ENCODE measurements at regions not wholly inside any gene's neighbourhood (a gene's known extent, or its start where the extent isn't known, plus 50 kb on each side); places are given as distances from the start of the nearest gene placed in this dataset.
"Not testable (repeated sequence)": the region's sequence is repeated elsewhere in the genome, so short reads cannot be mapped to it uniquely, and the experiment has no call there.

DNA sequence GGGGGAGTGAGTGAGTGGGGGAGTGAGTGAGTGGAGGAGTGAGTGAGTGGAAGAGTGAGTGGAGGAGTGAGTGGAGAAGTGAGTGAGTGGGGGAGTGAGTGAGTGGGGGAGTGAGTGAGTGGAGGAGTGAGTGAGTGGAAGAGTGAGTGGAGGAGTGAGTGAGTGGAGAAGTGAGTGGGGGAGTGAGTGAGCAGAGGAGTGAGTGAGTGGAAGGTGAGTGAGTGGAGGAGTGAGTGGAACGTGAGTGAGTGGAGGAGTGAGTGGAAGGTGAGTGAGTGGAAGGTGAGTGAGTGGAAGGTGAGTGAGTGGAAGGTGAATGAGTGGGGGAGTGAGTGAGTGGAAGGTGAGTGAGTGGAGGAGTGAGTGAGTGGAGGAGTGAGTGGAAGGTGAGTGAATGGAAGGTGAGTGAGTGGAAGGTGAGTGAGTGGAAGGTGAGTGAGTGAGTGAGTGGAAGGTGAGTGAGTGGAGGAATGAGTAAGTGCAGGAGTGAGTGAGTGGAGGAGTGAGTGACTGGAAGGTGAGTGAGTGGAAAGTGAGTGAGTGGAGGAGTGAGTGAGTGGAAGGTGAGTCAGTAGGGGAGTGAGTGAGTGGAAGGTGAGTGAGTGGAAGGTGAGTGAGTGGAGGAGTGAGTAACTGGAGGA is 62.4 kb upstream of the GZMB start:
- H3K27ac Mint-ChIP-seq; H3K27me3 ChIP-seq (replicated peaks in 1 of 2; ENCODE audit: control insufficient read depth in 2 of 2, extremely low read depth in 1 of 2, insufficient read depth in 2 of 2, low read length in 1 of 2); H3K9me3 ChIP-seq; DNase-seq; H3K36me3 ChIP-seq (ENCODE audit: control insufficient read depth in 2 of 2, extremely low read depth in 1 of 2, insufficient read depth in 1 of 2, low read length in 1 of 2); H3K27ac ChIP-seq (ENCODE audit: low read length); CTCF ChIA-PET; POLR2A ChIA-PET; H3K4me3 Mint-ChIP-seq; H3K4me3 ChIP-seq (ENCODE audit: control insufficient read depth in 1 of 2, extremely low read depth in 1 of 2, low read length in 1 of 2); H3K9me3 Mint-ChIP-seq; H3K27me3 Mint-ChIP-seq; ATAC-seq (replicated peaks in 1 of 4); H3K36me3 Mint-ChIP-seq: not testable (repeated sequence)
- peaks cover 7 to 24% (median 24%) of the 10 kb centered on the region in 3 donors for H3K4me1 Mint-ChIP-seq
- H3K4me1 ChIP-seq (ENCODE audit: control insufficient read depth in 1 of 2, extremely low read depth in 1 of 2, insufficient read depth in 2 of 2, low read length in 2 of 2) = peaks cover 15 to 57% of the 10 kb centered on the region in 2 experiments
- 75% methylated on average over 1 of the region's 1 CpG for WGBS (ENCODE audit: insufficient coverage)

GRCh38 chr14:24695265-24696241 is 61.6 kb upstream of the GZMB start:
- Histone ChIP-seq H3K36me3 (ENCODE audit: control insufficient read depth in 2 of 2, extremely low read depth in 1 of 2, insufficient read depth in 1 of 2, low read length in 1 of 2) (no peaks in the 10 kb centered on the region), H3K9me3 (no peaks in the 10 kb centered on the region), H3K4me1 (ENCODE audit: control insufficient read depth in 1 of 2, extremely low read depth in 1 of 2, insufficient read depth in 2 of 2, low read length in 2 of 2) (peaks cover 15 to 60% of the 10 kb centered on the region in 2 experiments), H3K4me3 (ENCODE audit: control insufficient read depth in 1 of 2, extremely low read depth in 1 of 2, low read length in 1 of 2) (no peak overlapping the region), H3K27me3 (replicated peaks in 1 of 2; ENCODE audit: control insufficient read depth in 2 of 2, extremely low read depth in 1 of 2, insufficient read depth in 2 of 2, low read length in 1 of 2) (no peaks in the 10 kb centered on the region), H3K27ac (ENCODE audit: low read length) (peak overlapping the region; percentile 58)
- Mint-ChIP-seq H3K4me1 (peaks cover 7 to 27% (median 24%) of the 10 kb centered on the region in 3 donors), H3K4me3 (no peak overlapping the region), H3K27me3 (no peaks in the 10 kb centered on the region), H3K9me3 (no peaks in the 10 kb centered on the region), H3K27ac (no peak overlapping the region), H3K36me3 (no peaks in the 10 kb centered on the region)
- DNase-seq (peak in 2 of 35 experiments; percentile 17 to 51), ATAC-seq (replicated peaks in 1 of 4) (peak in 1 of 4 experiments; percentile 38)
- ChIA-PET POLR2A (no interaction called here), CTCF (interaction anchor here in 1 of 2 donors (1.1 kb wide), 1 partner anchor 14 kb away, joined by 3 read pairs; no protein-coding TSS in a partner anchor)
- 51% methylated on average over 5 of the region's 8 CpGs for WGBS (ENCODE audit: insufficient coverage)

- ChIA-PET POLR2A (no interaction called here), CTCF (no interaction called here)
- Mint-ChIP-seq H3K4me3 (no peak overlapping the region), H3K4me1 (peaks cover 7 to 29% (median 24%) of the 10 kb centered on the region in 3 donors), H3K9me3 (no peaks in the 10 kb centered on the region), H3K27ac (no peak overlapping the region), H3K36me3 (no peaks in the 10 kb centered on the region), H3K27me3 (peaks cover 0 to 4% of the 10 kb centered on the region in 2 donors)
- no peak overlapping the region for H3K4me3 ChIP-seq (ENCODE audit: control insufficient read depth in 1 of 2, extremely low read depth in 1 of 2, low read length in 1 of 2)
- no peaks in the 10 kb centered on the region for H3K36me3 ChIP-seq (ENCODE audit: control insufficient read depth in 2 of 2, extremely low read depth in 1 of 2, insufficient read depth in 1 of 2, low read length in 1 of 2)
- H3K27ac ChIP-seq (ENCODE audit: low read length) = peak overlapping the region; percentile 58
- ATAC-seq (replicated peaks in 1 of 4) = no peak
- no peaks in the 10 kb centered on the region for H3K27me3 ChIP-seq (replicated peaks in 1 of 2; ENCODE audit: control insufficient read depth in 2 of 2, extremely low read depth in 1 of 2, insufficient read depth in 2 of 2, low read length in 1 of 2)
- H3K9me3 ChIP-seq = no peaks in the 10 kb centered on the region
- peak in 1 of 35 experiments; percentile 43 for DNase-seq
- 44% methylated on average over 2 of the region's 3 CpGs for WGBS (ENCODE audit: insufficient coverage)
- H3K4me1 ChIP-seq (ENCODE audit: control insufficient read depth in 1 of 2, extremely low read depth in 1 of 2, insufficient read depth in 2 of 2, low read length in 2 of 2) = peaks cover 15 to 62% of the 10 kb centered on the region in 2 experiments
These were observed 60.7 kb upstream of the GZMB start for GRCh38 chr14:24694680-24695079.

DNA sequence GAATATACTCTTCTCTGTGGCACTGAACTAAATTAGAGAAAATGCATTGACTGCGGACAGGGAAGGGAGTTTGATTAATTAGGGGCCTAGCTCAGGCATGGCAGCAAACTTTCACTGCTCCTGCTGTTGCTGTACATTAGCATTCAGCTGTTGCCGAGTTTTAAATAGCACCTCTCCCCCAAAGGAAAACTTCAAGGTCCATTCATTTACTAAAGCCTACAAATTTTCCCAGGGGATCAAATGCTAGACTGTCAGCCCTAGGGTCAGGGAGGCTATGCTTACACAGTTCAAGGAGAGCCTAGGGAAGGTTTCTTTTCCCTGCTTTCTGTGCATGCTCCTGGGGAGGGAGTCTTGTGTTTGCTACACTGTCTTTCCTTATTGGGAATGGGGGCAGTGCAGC is 60.0 kb upstream of the GZMB start:
- Mint-ChIP-seq H3K9me3 (no peaks in the 10 kb centered on the region), H3K27ac (no peak overlapping the region), H3K27me3 (peaks cover 0 to 4% of the 10 kb centered on the region in 2 donors), H3K4me3 (peak overlapping the region in 1 of 3 donors; percentile 65), H3K4me1 (peaks cover 5 to 22% (median 18%) of the 10 kb centered on the region in 3 donors), H3K36me3 (no peaks in the 10 kb centered on the region)
- DNase-seq = no peak
- Histone ChIP-seq H3K36me3 (ENCODE audit: control insufficient read depth in 2 of 2, extremely low read depth in 1 of 2, insufficient read depth in 1 of 2, low read length in 1 of 2) (no peaks in the 10 kb centered on the region), H3K27me3 (replicated peaks in 1 of 2; ENCODE audit: control insufficient read depth in 2 of 2, extremely low read depth in 1 of 2, insufficient read depth in 2 of 2, low read length in 1 of 2) (no peaks in the 10 kb centered on the region), H3K4me1 (ENCODE audit: control insufficient read depth in 1 of 2, extremely low read depth in 1 of 2, insufficient read depth in 2 of 2, low read length in 2 of 2) (peaks cover 15 to 59% of the 10 kb centered on the region in 2 experiments), H3K9me3 (no peaks in the 10 kb centered on the region), H3K27ac (ENCODE audit: low read length) (peak overlapping the region; percentile 58), H3K4me3 (ENCODE audit: control insufficient read depth in 1 of 2, extremely low read depth in 1 of 2, low read length in 1 of 2) (no peak overlapping the region)
- 67% methylated on average over 1 of the region's 2 CpGs for WGBS (ENCODE audit: insufficient coverage)
- ChIA-PET POLR2A (no interaction called here), CTCF (interaction anchor here in 1 of 2 donors (1.6 kb wide), 1 partner anchor 20 kb away, joined by 12 read pairs; no protein-coding TSS in a partner anchor)
- ATAC-seq (replicated peaks in 1 of 4) = no peak

- peak overlapping the region in 2 of 3 donors; percentile 37 to 65 for H3K4me3 Mint-ChIP-seq
- no peaks in the 10 kb centered on the region for H3K9me3 Mint-ChIP-seq
- ChIA-PET POLR2A (interaction anchor here in 1 of 2 donors (1.0 kb wide), 1 partner anchor 19 kb away, joined by 4 read pairs; no protein-coding TSS in a partner anchor), CTCF (interaction anchor here (1.0 to 1.7 kb wide), 6 partner anchors 12 to 251 kb away, joined by 3 to 16 read pairs (median 5); partner anchors contain the start of gene SDR39U1 (in 1 of the 2))
- Histone ChIP-seq H3K27me3 (replicated peaks in 1 of 2; ENCODE audit: control insufficient read depth in 2 of 2, extremely low read depth in 1 of 2, insufficient read depth in 2 of 2, low read length in 1 of 2) (no peaks in the 10 kb centered on the region), H3K36me3 (ENCODE audit: control insufficient read depth in 2 of 2, extremely low read depth in 1 of 2, insufficient read depth in 1 of 2, low read length in 1 of 2) (no peaks in the 10 kb centered on the region), H3K9me3 (no peaks in the 10 kb centered on the region), H3K4me3 (ENCODE audit: control insufficient read depth in 1 of 2, extremely low read depth in 1 of 2, low read length in 1 of 2) (no peak overlapping the region), H3K4me1 (ENCODE audit: control insufficient read depth in 1 of 2, extremely low read depth in 1 of 2, insufficient read depth in 2 of 2, low read length in 2 of 2) (peaks cover 15 to 59% of the 10 kb centered on the region in 2 experiments), H3K27ac (ENCODE audit: low read length) (peak overlapping the region; percentile 58)
- H3K4me1 Mint-ChIP-seq = peaks cover 2 to 22% (median 14%) of the 10 kb centered on the region in 3 donors
- H3K27ac Mint-ChIP-seq = peak overlapping the region; percentile 56 to 84
- DNase-seq (no peak), ATAC-seq (replicated peaks in 1 of 4) (no peak)
- no peaks in the 10 kb centered on the region for H3K36me3 Mint-ChIP-seq
- WGBS (ENCODE audit: insufficient coverage) = no CpG with 5 or more reads among the region's 3 CpGs
- peaks cover 0 to 7% of the 10 kb centered on the region in 2 donors for H3K27me3 Mint-ChIP-seq
These were observed 59.4 kb upstream of the GZMB start for GRCh38 chr14:24693353-24693737.

Measured in T-cell (primary cell).